ENCODE measurements at regions not wholly inside any gene's neighbourhood (a gene's known extent, or its start where the extent isn't known, plus 50 kb on each side); places are given as distances from the start of the nearest gene placed in this dataset.

DNA sequence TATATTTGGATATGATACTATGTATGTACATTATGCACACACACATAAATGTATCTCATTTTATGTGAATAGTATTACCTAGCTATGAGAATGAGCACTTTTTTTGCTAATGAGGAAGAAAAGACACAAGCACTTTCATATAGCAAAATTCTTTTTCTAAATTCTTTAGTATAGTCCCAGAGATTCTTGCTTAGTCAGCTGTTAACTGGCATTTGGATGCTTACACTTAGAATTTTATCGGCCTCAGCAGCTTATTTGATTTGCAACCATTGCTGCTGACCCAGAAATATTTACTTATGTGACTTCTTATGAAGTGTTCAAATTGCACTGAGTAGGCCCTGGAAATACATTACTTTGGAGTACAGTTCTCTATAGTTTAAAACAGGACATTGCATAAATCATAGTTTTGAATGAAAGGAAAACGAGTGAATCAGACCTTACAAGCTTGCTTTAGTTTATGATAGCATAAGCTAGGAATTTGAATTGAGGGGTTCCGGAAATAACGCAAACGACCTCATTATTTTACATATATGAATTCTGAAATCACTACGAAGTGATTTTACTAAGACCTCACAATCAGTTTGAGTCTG lies 653.9 kb upstream of the NEGR1 start:
- H3K4me1 ChIP-seq (ENCODE audit: control insufficient read depth, insufficient read depth, low read length): no peaks in the 10 kb centered on the region

DNA sequence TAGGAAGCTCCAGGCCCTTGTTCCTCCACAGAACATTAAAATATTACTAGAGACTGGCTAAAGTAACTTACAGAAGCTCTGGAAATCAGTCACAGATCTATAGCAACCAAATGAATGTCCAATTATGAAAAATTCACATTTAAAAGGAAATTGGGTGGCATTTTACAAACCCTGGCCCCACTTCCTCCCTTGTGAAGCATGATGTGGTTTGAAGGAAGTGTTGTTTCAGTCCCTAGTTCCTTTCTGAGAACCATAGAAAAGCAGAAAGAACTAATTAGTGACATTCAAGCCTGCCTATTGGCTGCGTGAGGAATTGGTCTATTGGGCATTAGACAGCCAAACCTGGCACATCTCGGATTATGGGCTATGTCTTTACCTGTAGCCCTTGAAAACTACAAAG lies 649.7 kb upstream of the NEGR1 start:
- H3K4me2 ChIP-seq (ENCODE audit: low read length): no peak overlapping the region
- no peaks in the 10 kb centered on the region for H3K27me3 ChIP-seq (ENCODE audit: control insufficient read depth, insufficient read depth, low read length)
- no peaks in the 10 kb centered on the region for H3K4me1 ChIP-seq (ENCODE audit: control insufficient read depth, insufficient read depth, low read length)
- H3K4me3 ChIP-seq (ENCODE audit: low read length): no peak overlapping the region
- no peaks in the 10 kb centered on the region for H3K9me3 ChIP-seq (replicated peaks; ENCODE audit: low read length)
- no peak overlapping the region for H3K9ac ChIP-seq (ENCODE audit: low read depth, low read length)
- H3K36me3 ChIP-seq (ENCODE audit: insufficient read depth, low read length): no peaks in the 10 kb centered on the region

More for the DNA sequence above, 653.9 kb upstream of the NEGR1 start:
- Histone ChIP-seq H3K36me3 (ENCODE audit: insufficient read depth, low read length) (no peaks in the 10 kb centered on the region), H3K9ac (ENCODE audit: low read depth, low read length) (no peak overlapping the region), H3K4me3 (ENCODE audit: low read length) (no peak overlapping the region), H3K9me3 (replicated peaks; ENCODE audit: low read length) (no peaks in the 10 kb centered on the region), H3K27me3 (ENCODE audit: control insufficient read depth, insufficient read depth, low read length) (no peaks in the 10 kb centered on the region), H3K4me2 (ENCODE audit: low read length) (no peak overlapping the region)

DNA sequence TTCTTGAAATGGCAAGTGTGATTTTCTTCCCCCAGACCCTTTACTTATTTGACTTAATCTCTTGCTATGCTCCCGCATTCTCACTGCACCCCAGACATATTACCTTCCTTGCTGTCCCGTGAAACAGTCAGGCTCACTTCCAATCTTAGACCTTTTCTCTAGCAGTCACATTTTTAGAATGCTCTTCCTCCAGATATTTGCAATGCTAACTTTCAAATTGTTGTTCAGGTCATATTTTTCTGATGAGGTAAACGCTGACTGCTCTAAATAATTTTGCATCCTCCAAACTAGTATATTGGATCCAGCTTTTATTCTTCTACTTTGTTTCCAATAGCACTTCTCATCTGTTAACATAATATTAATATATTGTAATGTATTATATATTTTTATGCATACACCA lies 648.2 kb upstream of the NEGR1 start:
- Histone ChIP-seq H3K9ac (ENCODE audit: low read depth, low read length) (no peak overlapping the region), H3K27me3 (ENCODE audit: control insufficient read depth, insufficient read depth, low read length) (no peaks in the 10 kb centered on the region), H3K4me2 (ENCODE audit: low read length) (no peak overlapping the region), H3K36me3 (ENCODE audit: insufficient read depth, low read length) (no peaks in the 10 kb centered on the region), H3K4me3 (ENCODE audit: low read length) (no peak overlapping the region), H3K4me1 (ENCODE audit: control insufficient read depth, insufficient read depth, low read length) (no peaks in the 10 kb centered on the region), H3K9me3 (replicated peaks; ENCODE audit: low read length) (no peaks in the 10 kb centered on the region)

DNA sequence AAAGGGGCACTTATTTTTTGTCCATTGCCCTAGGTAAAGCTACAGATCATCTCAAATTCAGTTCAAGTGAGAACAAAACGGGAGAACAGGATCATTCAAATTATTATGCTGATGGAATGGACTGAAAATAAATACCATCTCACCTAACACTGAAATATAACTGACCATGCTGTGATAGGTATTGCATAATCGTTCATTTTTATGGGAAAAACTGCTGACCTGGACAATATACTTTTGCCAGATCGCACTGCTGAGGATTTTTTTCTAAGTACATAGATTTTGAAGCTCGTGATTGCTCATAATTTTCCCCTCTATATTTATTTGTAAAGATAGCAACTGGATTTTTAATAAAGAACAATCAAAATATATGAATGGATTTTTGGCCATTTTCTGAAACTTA lies 636.6 kb upstream of the NEGR1 start:
- Histone ChIP-seq H3K4me3 (ENCODE audit: low read length) (no peak overlapping the region), H3K4me1 (ENCODE audit: control insufficient read depth, insufficient read depth, low read length) (no peaks in the 10 kb centered on the region)

DNA sequence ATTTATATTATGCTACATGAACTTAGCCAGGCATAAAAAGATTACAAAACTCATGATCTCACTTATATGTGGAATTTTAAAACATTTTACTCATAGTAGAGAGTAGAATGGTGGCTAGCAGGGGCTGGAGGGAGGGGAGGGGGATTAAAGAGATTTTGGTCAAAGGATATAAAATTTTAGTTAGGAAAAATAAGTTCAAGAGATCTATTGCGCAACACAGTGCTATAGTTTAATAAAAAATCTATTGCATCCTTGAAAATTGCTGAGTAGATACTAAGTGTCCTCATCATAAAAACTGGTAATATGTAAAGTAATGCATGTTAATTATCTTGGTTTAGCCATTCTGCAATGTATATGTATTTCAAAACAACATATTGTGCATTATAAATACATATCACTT lies 635.6 kb upstream of the NEGR1 start:
- Histone ChIP-seq H3K27me3 (ENCODE audit: control insufficient read depth, insufficient read depth, low read length) (no peaks in the 10 kb centered on the region), H3K4me2 (ENCODE audit: low read length) (no peak overlapping the region), H3K4me1 (ENCODE audit: control insufficient read depth, insufficient read depth, low read length) (no peaks in the 10 kb centered on the region), H3K9ac (ENCODE audit: low read depth, low read length) (no peak overlapping the region), H3K9me3 (replicated peaks; ENCODE audit: low read length) (no peaks in the 10 kb centered on the region), H3K4me3 (ENCODE audit: low read length) (no peak overlapping the region), H3K36me3 (ENCODE audit: insufficient read depth, low read length) (no peaks in the 10 kb centered on the region)

More for the DNA sequence above, 636.6 kb upstream of the NEGR1 start:
- no peak overlapping the region for H3K9ac ChIP-seq (ENCODE audit: low read depth, low read length)
- H3K36me3 ChIP-seq (ENCODE audit: insufficient read depth, low read length): no peaks in the 10 kb centered on the region
- H3K4me2 ChIP-seq (ENCODE audit: low read length): no peak overlapping the region
- H3K27me3 ChIP-seq (ENCODE audit: control insufficient read depth, insufficient read depth, low read length): no peaks in the 10 kb centered on the region
- no peaks in the 10 kb centered on the region for H3K9me3 ChIP-seq (replicated peaks; ENCODE audit: low read length)

DNA sequence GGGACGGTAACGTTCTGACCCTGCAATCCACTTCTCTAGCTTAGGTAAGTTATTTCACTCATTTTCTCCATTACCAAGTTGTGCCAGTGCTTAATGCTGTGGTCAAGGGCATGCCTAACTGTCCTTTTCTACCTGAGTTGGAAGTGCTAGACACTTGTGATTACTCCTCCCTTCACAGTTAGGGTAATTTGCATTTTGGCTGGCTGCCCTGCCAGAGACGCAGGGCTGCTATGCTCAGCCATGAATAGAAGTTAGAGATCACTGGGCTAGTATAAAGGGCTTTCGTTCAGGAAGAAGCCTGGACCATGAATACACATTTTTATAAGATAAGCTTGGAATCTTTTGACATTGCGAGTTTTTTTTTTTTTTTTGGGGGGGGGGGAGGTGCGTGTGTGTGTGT lies 633.2 kb upstream of the NEGR1 start:
- Histone ChIP-seq H3K27me3 (ENCODE audit: control insufficient read depth, insufficient read depth, low read length) (no peaks in the 10 kb centered on the region), H3K9me3 (replicated peaks; ENCODE audit: low read length) (no peaks in the 10 kb centered on the region), H3K36me3 (ENCODE audit: insufficient read depth, low read length) (no peaks in the 10 kb centered on the region), H3K9ac (ENCODE audit: low read depth, low read length) (no peak overlapping the region), H3K4me3 (ENCODE audit: low read length) (no peak overlapping the region), H3K4me2 (ENCODE audit: low read length) (no peak overlapping the region), H3K4me1 (ENCODE audit: control insufficient read depth, insufficient read depth, low read length) (no peaks in the 10 kb centered on the region)

DNA sequence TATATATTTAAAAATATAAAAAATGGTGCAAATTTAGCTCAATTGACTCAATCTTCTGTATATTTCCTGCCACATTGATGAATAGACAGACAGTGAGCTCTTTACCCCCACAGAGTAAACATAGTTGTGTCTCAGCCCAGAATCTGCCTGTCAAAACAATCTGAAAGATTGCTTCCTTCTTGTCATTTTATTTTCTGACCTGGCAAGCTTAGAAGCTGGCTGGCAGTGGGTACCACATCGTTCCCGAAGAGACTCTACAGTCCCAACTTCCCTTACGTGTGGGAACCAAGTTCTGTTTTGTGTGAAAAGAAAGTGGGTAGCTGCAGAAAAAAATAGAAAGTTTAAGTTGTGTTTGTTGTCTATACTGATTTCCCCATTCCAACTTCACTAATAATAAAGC lies 629.3 kb upstream of the NEGR1 start:
- H3K4me2 ChIP-seq (ENCODE audit: low read length): no peak overlapping the region
- H3K4me1 ChIP-seq (ENCODE audit: control insufficient read depth, insufficient read depth, low read length): no peaks in the 10 kb centered on the region
- H3K4me3 ChIP-seq (ENCODE audit: low read length): no peak overlapping the region
- no peak overlapping the region for H3K9ac ChIP-seq (ENCODE audit: low read depth, low read length)
- H3K36me3 ChIP-seq (ENCODE audit: insufficient read depth, low read length): no peaks in the 10 kb centered on the region
- H3K27me3 ChIP-seq (ENCODE audit: control insufficient read depth, insufficient read depth, low read length): no peaks in the 10 kb centered on the region
- H3K9me3 ChIP-seq (replicated peaks; ENCODE audit: low read length): no peaks in the 10 kb centered on the region

DNA sequence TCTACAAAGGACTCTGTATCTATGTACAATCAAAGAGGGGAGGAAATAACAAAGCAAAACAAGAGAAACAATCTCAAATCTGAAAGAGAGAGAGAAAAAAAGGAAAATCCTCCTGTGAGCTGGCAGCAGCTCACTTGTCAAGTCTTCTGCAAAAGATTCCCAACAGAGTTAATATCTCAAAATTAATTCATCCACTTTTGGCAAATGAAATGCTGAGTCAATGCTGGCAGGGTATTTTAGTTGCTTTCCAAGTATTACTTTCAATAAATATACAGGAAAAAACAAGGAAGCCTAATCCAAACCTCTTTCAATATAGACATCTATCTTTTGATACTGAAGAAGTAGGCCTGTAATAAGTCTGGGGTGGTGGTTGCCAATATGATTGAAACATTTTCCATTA lies 613.9 kb upstream of the NEGR1 start:
- Histone ChIP-seq H3K9me3 (replicated peaks; ENCODE audit: low read length) (no peaks in the 10 kb centered on the region), H3K4me3 (ENCODE audit: low read length) (no peak overlapping the region), H3K36me3 (ENCODE audit: insufficient read depth, low read length) (no peaks in the 10 kb centered on the region), H3K27me3 (ENCODE audit: control insufficient read depth, insufficient read depth, low read length) (no peaks in the 10 kb centered on the region), H3K9ac (ENCODE audit: low read depth, low read length) (no peak overlapping the region), H3K4me2 (ENCODE audit: low read length) (no peak overlapping the region), H3K4me1 (ENCODE audit: control insufficient read depth, insufficient read depth, low read length) (no peaks in the 10 kb centered on the region)

DNA sequence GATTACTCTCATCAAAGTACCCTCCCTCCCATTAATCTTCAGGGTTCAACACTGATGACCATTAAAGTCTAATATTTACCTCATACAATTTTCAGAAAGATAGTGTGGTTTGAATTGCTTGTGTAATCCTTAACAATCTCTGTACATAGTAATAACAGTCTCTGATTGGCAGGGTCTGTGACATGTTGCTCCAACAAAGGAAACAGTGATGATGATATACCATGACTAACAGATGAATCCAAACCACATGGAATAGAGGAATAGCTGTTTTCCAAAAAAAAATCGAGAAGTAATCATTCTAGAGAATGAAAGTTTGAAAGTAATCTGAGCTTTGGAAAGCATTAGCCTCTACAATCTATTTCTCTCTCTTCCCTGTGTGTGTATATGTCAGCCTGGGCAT lies 610.1 kb upstream of the NEGR1 start:
- H3K4me3 ChIP-seq (ENCODE audit: low read length): no peak overlapping the region
- H3K27me3 ChIP-seq (ENCODE audit: control insufficient read depth, insufficient read depth, low read length): no peaks in the 10 kb centered on the region
- H3K4me1 ChIP-seq (ENCODE audit: control insufficient read depth, insufficient read depth, low read length): no peaks in the 10 kb centered on the region
- H3K4me2 ChIP-seq (ENCODE audit: low read length): no peak overlapping the region
- no peaks in the 10 kb centered on the region for H3K9me3 ChIP-seq (replicated peaks; ENCODE audit: low read length)
- no peaks in the 10 kb centered on the region for H3K36me3 ChIP-seq (ENCODE audit: insufficient read depth, low read length)
- H3K9ac ChIP-seq (ENCODE audit: low read depth, low read length): no peak overlapping the region

DNA sequence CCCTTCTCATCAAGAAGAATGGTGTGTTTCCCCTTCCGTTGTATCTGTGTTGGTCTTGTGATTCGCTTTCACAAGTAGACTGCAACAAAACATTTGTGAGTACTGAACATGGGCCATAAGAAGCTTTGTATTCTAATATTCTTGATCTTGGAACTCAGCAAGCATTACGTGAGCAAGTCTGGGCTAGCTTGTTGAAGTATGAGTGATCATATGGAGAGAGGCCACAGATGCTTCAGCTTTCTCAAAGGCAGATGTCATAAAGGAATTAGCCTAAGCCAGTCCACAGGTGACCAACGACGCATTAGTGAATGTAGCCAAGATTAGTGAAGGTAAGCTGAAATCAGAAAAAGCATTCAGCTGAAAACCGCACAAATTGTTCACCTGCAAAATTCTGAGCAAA lies 609.6 kb upstream of the NEGR1 start:
- H3K27me3 ChIP-seq (ENCODE audit: control insufficient read depth, insufficient read depth, low read length): no peaks in the 10 kb centered on the region
- no peaks in the 10 kb centered on the region for H3K9me3 ChIP-seq (replicated peaks; ENCODE audit: low read length)
- H3K4me1 ChIP-seq (ENCODE audit: control insufficient read depth, insufficient read depth, low read length): no peaks in the 10 kb centered on the region
- H3K36me3 ChIP-seq (ENCODE audit: insufficient read depth, low read length): no peaks in the 10 kb centered on the region
- no peak overlapping the region for H3K4me2 ChIP-seq (ENCODE audit: low read length)
- H3K9ac ChIP-seq (ENCODE audit: low read depth, low read length): no peak overlapping the region
- H3K4me3 ChIP-seq (ENCODE audit: low read length): no peak overlapping the region

DNA sequence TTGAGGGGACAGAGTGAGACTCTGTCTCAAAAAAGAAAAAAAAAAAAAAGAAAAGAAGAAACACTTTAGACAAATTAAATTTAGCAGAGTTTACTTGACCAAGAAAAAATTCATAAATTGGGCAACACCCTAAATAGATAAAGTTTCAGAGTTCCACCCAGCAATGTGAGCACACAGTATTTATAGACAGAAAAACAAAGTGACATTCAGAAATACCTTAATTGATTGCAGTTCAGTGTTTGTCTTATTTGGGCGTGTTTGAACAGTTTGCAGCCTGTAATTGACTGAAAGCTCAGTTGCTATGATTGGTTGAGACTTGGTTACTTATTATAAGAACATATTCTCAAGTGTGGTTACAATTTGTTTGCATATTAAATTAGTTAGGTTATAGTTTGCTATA lies 603.5 kb upstream of the NEGR1 start:
- Histone ChIP-seq H3K4me2 (ENCODE audit: low read length) (no peak overlapping the region), H3K4me1 (ENCODE audit: control insufficient read depth, insufficient read depth, low read length) (no peaks in the 10 kb centered on the region), H3K9me3 (replicated peaks; ENCODE audit: low read length) (no peaks in the 10 kb centered on the region), H3K9ac (ENCODE audit: low read depth, low read length) (no peak overlapping the region), H3K27me3 (ENCODE audit: control insufficient read depth, insufficient read depth, low read length) (no peaks in the 10 kb centered on the region), H3K36me3 (ENCODE audit: insufficient read depth, low read length) (no peaks in the 10 kb centered on the region), H3K4me3 (ENCODE audit: low read length) (no peak overlapping the region)

DNA sequence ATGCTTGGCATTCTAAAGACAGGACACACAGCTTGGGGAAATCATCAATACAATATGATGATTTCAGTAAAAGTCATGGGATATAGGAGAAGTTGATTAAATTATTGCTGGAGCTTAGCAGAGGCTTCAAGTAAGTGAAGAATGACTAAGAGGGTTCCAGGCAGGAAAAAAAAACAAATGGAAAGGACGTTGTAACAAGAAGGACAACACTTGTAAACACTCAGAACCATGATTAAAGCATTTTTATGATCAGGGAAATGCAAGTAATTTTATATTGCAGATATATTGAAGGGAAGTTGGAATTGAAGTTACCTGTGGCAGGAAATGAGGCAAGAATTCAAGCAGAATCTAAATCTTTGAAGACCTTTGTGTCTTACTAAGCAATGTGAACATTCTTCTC lies 602.7 kb upstream of the NEGR1 start:
- no peaks in the 10 kb centered on the region for H3K4me1 ChIP-seq (ENCODE audit: control insufficient read depth, insufficient read depth, low read length)
- H3K4me2 ChIP-seq (ENCODE audit: low read length): no peak overlapping the region
- no peaks in the 10 kb centered on the region for H3K36me3 ChIP-seq (ENCODE audit: insufficient read depth, low read length)
- H3K4me3 ChIP-seq (ENCODE audit: low read length): no peak overlapping the region
- H3K9me3 ChIP-seq (replicated peaks; ENCODE audit: low read length): no peaks in the 10 kb centered on the region
- no peak overlapping the region for H3K9ac ChIP-seq (ENCODE audit: low read depth, low read length)
- no peaks in the 10 kb centered on the region for H3K27me3 ChIP-seq (ENCODE audit: control insufficient read depth, insufficient read depth, low read length)
